HEK293 (cell line): ENCODE measurements at regions not wholly inside any gene's neighbourhood (a gene's known extent, or its start where the extent isn't known, plus 50 kb on each side); places are given as distances from the start of the nearest gene placed in this dataset.

Source experiments
- CTCF ChIA-PET: fragments of 350-600 bp; formaldehyde crosslinking; extraction: SDS; loops from one replicate; lab custom pipeline; 2021; ENCODE audit warnings: antibody characterized with exemption; lab: Yijun Ruan, JAX
- POLR2A ChIA-PET: fragments of 300-600 bp; formaldehyde crosslinking; extraction: SDS; loops from one replicate; lab custom pipeline; 2020; ENCODE audit warnings: antibody characterized with exemption, inconsistent platforms; lab: Yijun Ruan, JAX
- H3K27ac ChIP-seq: fragments of 200-500 bp; sonication (Bioruptor generic); 2 replicates; pipeline ENCODE4 v1.5.1; 2014; ENCODE audit warnings: low read depth, low read length, control low read depth, inconsistent platforms; ENCODE audit errors: extremely low read depth
- H3K36me3 ChIP-seq, 2 experiments: fragments of 200-500 bp in 1 of 2; sonication (Bioruptor generic) in 1 of 2; 1 replicate in 1 of 2; 2 replicates in 1 of 2; pipeline ENCODE4 v1.5.1; 2014 to 2017; ENCODE audit warnings: inconsistent platforms in 2 of 2, low read length in 2 of 2; ENCODE audit not compliant: control insufficient read depth in 2 of 2, insufficient read depth in 1 of 2
- H3K4me1 ChIP-seq: fragments of 200-500 bp; sonication (Bioruptor generic); 2 replicates; pipeline ENCODE4 v1.5.1; 2014; ENCODE audit warnings: mild to moderate bottlenecking, low read length, inconsistent platforms; ENCODE audit not compliant: control insufficient read depth, insufficient read depth
- H3K4me3 ChIP-seq: 2 replicates; pipeline ENCODE4 v1.5.1; 2011; ENCODE audit warnings: low read depth, mild to moderate bottlenecking, control low read depth, low read length, moderate library complexity
- H3K9me3 ChIP-seq: fragments of 200-500 bp; sonication (Bioruptor generic); 2 replicates; pipeline ENCODE4 v1.5.1; 2014; ENCODE audit warnings: low read depth, low read length, inconsistent platforms; ENCODE audit not compliant: control insufficient read depth, insufficient read depth
- MZF1 ChIP-seq: fragments of 450-650 bp; formaldehyde crosslinking; IDR thresholded peaks from 2 replicates; pipeline ENCODE4 v1.5.1; 2017; ENCODE audit warnings: missing biosample characterization, missing genetic modification characterization, borderline replicate concordance
- RBAK ChIP-seq: fragments of 450-650 bp; formaldehyde crosslinking; IDR thresholded peaks from 2 replicates; pipeline ENCODE4 v1.5.1; 2016; ENCODE audit warnings: missing biosample characterization, missing genetic modification characterization
- SETDB1 ChIP-seq: IDR thresholded peaks from one replicate; pipeline ENCODE4 v1.6.1; 2017; ENCODE audit warnings: mild to moderate bottlenecking, low read length, moderate library complexity, mixed read lengths; ENCODE audit not compliant: insufficient read length
- TCF7L2 ChIP-seq: IDR thresholded peaks from 2 replicates; pipeline ENCODE4 v1.6.1; 2011; ENCODE audit warnings: low read depth, mild to moderate bottlenecking, inconsistent platforms, low read length, moderate library complexity, borderline replicate concordance
- TRIM28 ChIP-seq: IDR thresholded peaks from 2 replicates; pipeline ENCODE4 v1.6.1; 2011; ENCODE audit warnings: low read length, control low read depth, borderline replicate concordance
- YY2 ChIP-seq: fragments of 450-650 bp; formaldehyde crosslinking; IDR thresholded peaks from 2 replicates; pipeline ENCODE4 v1.5.1; 2016; ENCODE audit warnings: missing biosample characterization, missing genetic modification characterization
- ZNF114 ChIP-seq: fragments of 450-650 bp; formaldehyde crosslinking; IDR thresholded peaks from 2 replicates; pipeline ENCODE4 v1.5.0; 2017; ENCODE audit warnings: missing biosample characterization, missing genetic modification characterization
- ZNF140 ChIP-seq: fragments of 450-650 bp; formaldehyde crosslinking; IDR thresholded peaks from 2 replicates; pipeline ENCODE4 v1.5.1; 2016; ENCODE audit warnings: missing biosample characterization, missing genetic modification characterization
- ZNF266 ChIP-seq: fragments of 450-650 bp; formaldehyde crosslinking; IDR thresholded peaks from 2 replicates; pipeline ENCODE4 v1.5.1; 2016; ENCODE audit warnings: missing biosample characterization, missing genetic modification characterization, low read depth
- ZNF350 ChIP-seq: fragments of 450-650 bp; formaldehyde crosslinking; IDR thresholded peaks from 2 replicates; pipeline ENCODE4 v1.5.0; 2017; ENCODE audit warnings: missing biosample characterization, mild to moderate bottlenecking, missing genetic modification characterization
- ZNF416 ChIP-seq: fragments of 450-650 bp; formaldehyde crosslinking; IDR thresholded peaks from 2 replicates; pipeline ENCODE4 v1.5.1; 2016; ENCODE audit warnings: missing biosample characterization, missing genetic modification characterization
- ZNF510 ChIP-seq: fragments of 450-650 bp; formaldehyde crosslinking; IDR thresholded peaks from 2 replicates; pipeline ENCODE4 v1.5.1; 2018; ENCODE audit warnings: mild to moderate bottlenecking, missing genetic modification characterization, missing biosample characterization; ENCODE audit not compliant: insufficient replicate concordance
- ZNF629 ChIP-seq: fragments of 450-650 bp; formaldehyde crosslinking; IDR thresholded peaks from 2 replicates; pipeline ENCODE4 v1.5.1; 2017; ENCODE audit warnings: missing biosample characterization, missing genetic modification characterization
- ZNF791 ChIP-seq: fragments of 450-650 bp; formaldehyde crosslinking; IDR thresholded peaks from 2 replicates; pipeline ENCODE4 v1.5.1; 2016; ENCODE audit warnings: missing biosample characterization, missing genetic modification characterization
- TF ChIP-seq, protein P1 (sequence below): fragments of 450-650 bp; formaldehyde crosslinking; IDR thresholded peaks from 2 replicates; pipeline ENCODE4; 2016; ENCODE audit warnings: missing biosample characterization, missing genetic modification characterization
- TF ChIP-seq, protein P2 (sequence below): fragments of 450-650 bp; formaldehyde crosslinking; IDR thresholded peaks from 2 replicates; pipeline ENCODE4 v1.5.1; 2016; ENCODE audit warnings: missing biosample characterization, missing genetic modification characterization
- TF ChIP-seq, protein P3 (sequence below): fragments of 450-650 bp; formaldehyde crosslinking; IDR thresholded peaks from 2 replicates; pipeline ENCODE4 v1.5.1; 2017; ENCODE audit warnings: missing biosample characterization, missing genetic modification characterization
- TF ChIP-seq, protein P4 (sequence below): fragments of 450-650 bp; formaldehyde crosslinking; IDR thresholded peaks from 2 replicates; pipeline ENCODE4 v1.5.1; 2017; ENCODE audit warnings: missing biosample characterization, mild to moderate bottlenecking, missing genetic modification characterization, moderate library complexity
- TF ChIP-seq, protein P5 (sequence below): fragments of 450-650 bp; formaldehyde crosslinking; IDR thresholded peaks from 2 replicates; pipeline ENCODE4 v1.5.1; 2016; ENCODE audit warnings: missing biosample characterization, missing genetic modification characterization
- TF ChIP-seq, protein P6 (sequence below): fragments of 450-650 bp; formaldehyde crosslinking; IDR thresholded peaks from 2 replicates; pipeline ENCODE4 v1.5.1; 2016; ENCODE audit warnings: missing biosample characterization, missing genetic modification characterization

DNA sequence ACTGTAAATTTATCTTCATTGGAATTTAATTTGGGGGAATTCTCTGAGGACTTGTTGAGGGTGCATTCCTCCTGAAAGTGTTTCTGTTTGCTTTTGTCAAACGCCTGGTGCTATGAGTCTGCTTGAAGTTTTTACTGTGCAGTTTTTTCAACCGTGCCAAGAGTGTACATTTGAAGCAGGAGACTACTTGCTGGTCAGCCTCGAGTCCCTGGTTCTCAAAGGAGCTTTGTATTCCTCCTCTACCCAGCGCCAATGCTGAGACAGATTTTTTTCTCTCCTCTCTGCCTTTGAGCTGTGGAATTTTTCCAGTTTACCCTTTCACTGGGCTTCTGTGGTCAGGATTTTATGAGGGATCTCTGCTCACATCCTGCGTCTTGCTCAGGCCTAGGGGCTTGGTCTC, 62.1 kb downstream of the NPY start:
- Histone ChIP-seq H3K4me3 (no peak overlapping the region), H3K9me3 (no peaks in the 10 kb centered on the region), H3K36me3 (no peaks in the 10 kb centered on the region), H3K4me1 (no peaks in the 10 kb centered on the region), H3K27ac (no peak overlapping the region)
- POLR2A ChIA-PET, result no interaction called here
- no peak for TF ChIP-seq ZNF416 (tag by site-specific recombination)
- no peak for TF ChIP-seq YY2 (tag by site-specific recombination)
- TF ChIP-seq, protein P1, sequence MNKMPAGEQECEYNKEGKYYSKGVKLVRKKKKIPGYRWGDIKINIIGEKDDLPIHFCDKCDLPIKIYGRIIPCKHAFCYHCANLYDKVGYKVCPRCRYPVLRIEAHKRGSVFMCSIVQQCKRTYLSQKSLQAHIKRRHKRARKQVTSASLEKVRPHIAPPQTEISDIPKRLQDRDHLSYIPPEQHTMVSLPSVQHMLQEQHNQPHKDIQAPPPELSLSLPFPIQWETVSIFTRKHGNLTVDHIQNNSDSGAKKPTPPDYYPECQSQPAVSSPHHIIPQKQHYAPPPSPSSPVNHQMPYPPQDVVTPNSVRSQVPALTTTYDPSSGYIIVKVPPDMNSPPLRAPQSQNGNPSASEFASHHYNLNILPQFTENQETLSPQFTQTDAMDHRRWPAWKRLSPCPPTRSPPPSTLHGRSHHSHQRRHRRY (tag by site-specific recombination), result no peak
- TF ChIP-seq, protein P2, sequence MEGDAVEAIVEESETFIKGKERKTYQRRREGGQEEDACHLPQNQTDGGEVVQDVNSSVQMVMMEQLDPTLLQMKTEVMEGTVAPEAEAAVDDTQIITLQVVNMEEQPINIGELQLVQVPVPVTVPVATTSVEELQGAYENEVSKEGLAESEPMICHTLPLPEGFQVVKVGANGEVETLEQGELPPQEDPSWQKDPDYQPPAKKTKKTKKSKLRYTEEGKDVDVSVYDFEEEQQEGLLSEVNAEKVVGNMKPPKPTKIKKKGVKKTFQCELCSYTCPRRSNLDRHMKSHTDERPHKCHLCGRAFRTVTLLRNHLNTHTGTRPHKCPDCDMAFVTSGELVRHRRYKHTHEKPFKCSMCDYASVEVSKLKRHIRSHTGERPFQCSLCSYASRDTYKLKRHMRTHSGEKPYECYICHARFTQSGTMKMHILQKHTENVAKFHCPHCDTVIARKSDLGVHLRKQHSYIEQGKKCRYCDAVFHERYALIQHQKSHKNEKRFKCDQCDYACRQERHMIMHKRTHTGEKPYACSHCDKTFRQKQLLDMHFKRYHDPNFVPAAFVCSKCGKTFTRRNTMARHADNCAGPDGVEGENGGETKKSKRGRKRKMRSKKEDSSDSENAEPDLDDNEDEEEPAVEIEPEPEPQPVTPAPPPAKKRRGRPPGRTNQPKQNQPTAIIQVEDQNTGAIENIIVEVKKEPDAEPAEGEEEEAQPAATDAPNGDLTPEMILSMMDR (tag by site-specific recombination), result no peak
- TF ChIP-seq ZNF350 (tag by site-specific recombination), result no peak
- TF ChIP-seq ZNF266, result no peak
- TF ChIP-seq ZNF140 (tag by site-specific recombination), result no peak
- TF ChIP-seq SETDB1, result no peak
- TF ChIP-seq, protein P3, sequence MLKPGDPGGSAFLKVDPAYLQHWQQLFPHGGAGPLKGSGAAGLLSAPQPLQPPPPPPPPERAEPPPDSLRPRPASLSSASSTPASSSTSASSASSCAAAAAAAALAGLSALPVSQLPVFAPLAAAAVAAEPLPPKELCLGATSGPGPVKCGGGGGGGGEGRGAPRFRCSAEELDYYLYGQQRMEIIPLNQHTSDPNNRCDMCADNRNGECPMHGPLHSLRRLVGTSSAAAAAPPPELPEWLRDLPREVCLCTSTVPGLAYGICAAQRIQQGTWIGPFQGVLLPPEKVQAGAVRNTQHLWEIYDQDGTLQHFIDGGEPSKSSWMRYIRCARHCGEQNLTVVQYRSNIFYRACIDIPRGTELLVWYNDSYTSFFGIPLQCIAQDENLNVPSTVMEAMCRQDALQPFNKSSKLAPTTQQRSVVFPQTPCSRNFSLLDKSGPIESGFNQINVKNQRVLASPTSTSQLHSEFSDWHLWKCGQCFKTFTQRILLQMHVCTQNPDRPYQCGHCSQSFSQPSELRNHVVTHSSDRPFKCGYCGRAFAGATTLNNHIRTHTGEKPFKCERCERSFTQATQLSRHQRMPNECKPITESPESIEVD (tag by site-specific recombination), result no peak
- TF ChIP-seq ZNF629 (tag by site-specific recombination), result no peak
- no peak for TF ChIP-seq TCF7L2
- TF ChIP-seq RBAK (tag by site-specific recombination), result no peak
- TF ChIP-seq ZNF114 (tag by site-specific recombination), result no peak
- TF ChIP-seq, protein P4, sequence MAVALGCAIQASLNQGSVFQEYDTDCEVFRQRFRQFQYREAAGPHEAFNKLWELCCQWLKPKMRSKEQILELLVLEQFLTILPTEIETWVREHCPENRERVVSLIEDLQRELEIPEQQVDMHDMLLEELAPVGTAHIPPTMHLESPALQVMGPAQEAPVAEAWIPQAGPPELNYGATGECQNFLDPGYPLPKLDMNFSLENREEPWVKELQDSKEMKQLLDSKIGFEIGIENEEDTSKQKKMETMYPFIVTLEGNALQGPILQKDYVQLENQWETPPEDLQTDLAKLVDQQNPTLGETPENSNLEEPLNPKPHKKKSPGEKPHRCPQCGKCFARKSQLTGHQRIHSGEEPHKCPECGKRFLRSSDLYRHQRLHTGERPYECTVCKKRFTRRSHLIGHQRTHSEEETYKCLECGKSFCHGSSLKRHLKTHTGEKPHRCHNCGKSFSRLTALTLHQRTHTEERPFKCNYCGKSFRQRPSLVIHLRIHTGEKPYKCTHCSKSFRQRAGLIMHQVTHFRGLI (tag by site-specific recombination), result no peak
- TF ChIP-seq ZNF791 (tag by site-specific recombination), result no peak
- TF ChIP-seq, protein P5, sequence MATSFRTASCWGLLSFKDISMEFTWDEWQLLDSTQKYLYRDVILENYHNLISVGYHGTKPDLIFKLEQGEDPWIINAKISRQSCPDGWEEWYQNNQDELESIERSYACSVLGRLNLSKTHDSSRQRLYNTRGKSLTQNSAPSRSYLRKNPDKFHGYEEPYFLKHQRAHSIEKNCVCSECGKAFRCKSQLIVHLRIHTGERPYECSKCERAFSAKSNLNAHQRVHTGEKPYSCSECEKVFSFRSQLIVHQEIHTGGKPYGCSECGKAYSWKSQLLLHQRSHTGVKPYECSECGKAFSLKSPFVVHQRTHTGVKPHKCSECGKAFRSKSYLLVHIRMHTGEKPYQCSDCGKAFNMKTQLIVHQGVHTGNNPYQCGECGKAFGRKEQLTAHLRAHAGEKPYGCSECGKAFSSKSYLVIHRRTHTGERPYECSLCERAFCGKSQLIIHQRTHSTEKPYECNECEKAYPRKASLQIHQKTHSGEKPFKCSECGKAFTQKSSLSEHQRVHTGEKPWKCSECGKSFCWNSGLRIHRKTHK (tag by site-specific recombination), result no peak
- no peak for TF ChIP-seq TRIM28
- TF ChIP-seq MZF1, result no peak
- TF ChIP-seq, protein P6, sequence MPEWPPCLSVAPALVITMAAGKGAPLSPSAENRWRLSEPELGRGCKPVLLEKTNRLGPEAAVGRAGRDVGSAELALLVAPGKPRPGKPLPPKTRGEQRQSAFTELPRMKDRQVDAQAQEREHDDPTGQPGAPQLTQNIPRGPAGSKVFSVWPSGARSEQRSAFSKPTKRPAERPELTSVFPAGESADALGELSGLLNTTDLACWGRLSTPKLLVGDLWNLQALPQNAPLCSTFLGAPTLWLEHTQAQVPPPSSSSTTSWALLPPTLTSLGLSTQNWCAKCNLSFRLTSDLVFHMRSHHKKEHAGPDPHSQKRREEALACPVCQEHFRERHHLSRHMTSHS (tag by site-specific recombination), result no peak
- TF ChIP-seq ZNF510 (tag by site-specific recombination), result no peak
- CTCF ChIA-PET, result interaction anchor here (0.6 to 1.5 kb wide), 3 partner anchors 35 to 753 kb away, joined by 3 to 5 read pairs (median 3); no protein-coding TSS in a partner anchor
